ENCODE measurements at regions not wholly inside any gene's neighbourhood (a gene's known extent, or its start where the extent isn't known, plus 50 kb on each side); places are given as distances from the start of the nearest gene placed in this dataset.

GRCh38 chr4:81712714-81713113 lies 241.0 kb upstream of the RASGEF1B start:
- DNase-seq (ENCODE audit: low spot score), result no peak
- no peak for TF ChIP-seq CTCF (IDR thresholded peaks at IDR 0.05; ENCODE audit: extremely low read depth, missing control alignments)

- DNase-seq (ENCODE audit: low spot score), result no peak
- TF ChIP-seq CTCF (IDR thresholded peaks at IDR 0.05; ENCODE audit: extremely low read depth, missing control alignments), result no peak
These were observed 232.8 kb upstream of the RASGEF1B start for GRCh38 chr4:81704461-81704860.

- no peak for DNase-seq (ENCODE audit: low spot score)
- no peak for TF ChIP-seq CTCF (IDR thresholded peaks at IDR 0.05; ENCODE audit: extremely low read depth, missing control alignments)
These were observed 228.5 kb upstream of the RASGEF1B start for GRCh38 chr4:81700189-81700588.

- TF ChIP-seq CTCF (IDR thresholded peaks at IDR 0.05; ENCODE audit: extremely low read depth, missing control alignments), result no peak
- DNase-seq (ENCODE audit: low spot score), result no peak
These were observed 227.0 kb upstream of the RASGEF1B start for GRCh38 chr4:81698538-81699296.

GRCh38 chr4:81694176-81694913 lies 222.6 kb upstream of the RASGEF1B start:
- no peak for TF ChIP-seq CTCF (IDR thresholded peaks at IDR 0.05; ENCODE audit: extremely low read depth, missing control alignments)
- DNase-seq (ENCODE audit: low spot score), result no peak

- TF ChIP-seq CTCF (IDR thresholded peaks at IDR 0.05; ENCODE audit: extremely low read depth, missing control alignments), result no peak
- DNase-seq (ENCODE audit: low spot score), result no peak
These were observed 219.2 kb upstream of the RASGEF1B start for GRCh38 chr4:81690871-81691270.

- no peak for TF ChIP-seq CTCF (IDR thresholded peaks at IDR 0.05; ENCODE audit: extremely low read depth, missing control alignments)
- DNase-seq (ENCODE audit: low spot score), result no peak
These were observed 216.4 kb upstream of the RASGEF1B start for GRCh38 chr4:81688085-81688484.
